ENCODE measurements at regions not wholly inside any gene's neighbourhood (a gene's known extent, or its start where the extent isn't known, plus 50 kb on each side); places are given as distances from the start of the nearest gene placed in this dataset.

GRCh38 chr16:25593260-25593659 is 98.5 kb upstream of the HS3ST4 start:
- ChIA-PET POLR2A (no interaction called here), CTCF (no interaction called here)
- no TSS peak for BruUV-seq (replicated peaks)
- Histone ChIP-seq H3K4me3 (replicated peaks in 1 of 3; ENCODE audit: insufficient read depth in 1 of 3, low read depth in 1 of 3, low read length in 3 of 3) (no peak overlapping the region), H3K27ac (ENCODE audit: insufficient read depth, low read depth, low read length) (no peak overlapping the region), H3K9ac (replicated peaks; ENCODE audit: extremely low read depth, insufficient read depth, low read length) (no peak overlapping the region), H3K79me2 (ENCODE audit: control insufficient read depth, insufficient read depth, low read length) (no peaks in the 10 kb centered on the region), H3K4me1 (ENCODE audit: control insufficient read depth, extremely low read depth, insufficient read depth, low read length) (no peaks in the 10 kb centered on the region), H2AFZ (ENCODE audit: low read depth, low read length) (no peak overlapping the region), H3K36me3 (ENCODE audit: control insufficient read depth in 2 of 2, extremely low read depth in 1 of 2, insufficient read depth in 2 of 2, low read length in 2 of 2) (no peaks in the 10 kb centered on the region), H3K27me3 (ENCODE audit: control insufficient read depth in 2 of 2, insufficient read depth in 2 of 2, low read length in 2 of 2) (no peaks in the 10 kb centered on the region), H3K9me1 (replicated peaks; ENCODE audit: control insufficient read depth, extremely low read depth, insufficient read depth, low read length) (no peaks in the 10 kb centered on the region), H3K9me3 (replicated peaks; ENCODE audit: control insufficient read depth, insufficient read depth, low read length) (peaks cover 4% of the 10 kb centered on the region), H3K4me2 (ENCODE audit: insufficient read depth, low read length) (no peak overlapping the region), H4K20me1 (replicated peaks; ENCODE audit: control insufficient read depth, extremely low read depth, insufficient read depth, low read length) (no peaks in the 10 kb centered on the region)
- no peak for DNase-seq (ENCODE audit: low read depth, low spot score)
- intact Hi-C loops (cut with micrococcal nuclease) = no loop called here
- dilution Hi-C loops (cut with MboI; ENCODE audit: extremely low pct_ligation_motif_present, low sequenced_read_pairs) = no loop called here
- TF ChIP-seq GATA2 (IDR thresholded peaks at IDR 0.05; ENCODE audit: insufficient read depth, insufficient read length, low read depth, low read length) = no peak
- TF ChIP-seq MYC (IDR thresholded peaks at IDR 0.05; ENCODE audit: low read depth, low read length) = no peak
- TF ChIP-seq EZH2 (IDR thresholded peaks at IDR 0.05; ENCODE audit: borderline replicate concordance, low read depth, low read length, severe bottlenecking) = no peak
- no peak for TF ChIP-seq POLR2AphosphoS5 (IDR thresholded peaks at IDR 0.05; ENCODE audit: insufficient read depth, low read depth, low read length)
- no peak for TF ChIP-seq POLR2A (IDR thresholded peaks at IDR 0.05; ENCODE audit: low read depth, low read length)
- TF ChIP-seq FOS (IDR thresholded peaks at IDR 0.05; ENCODE audit: borderline replicate concordance, insufficient read depth, low read length) = no peak
- TF ChIP-seq CTCF (IDR thresholded peaks at IDR 0.05; ENCODE audit: extremely low read depth in 1 of 2, insufficient read depth in 1 of 2, low read depth in 1 of 2, low read length in 2 of 2) = no peak
- no peak for TF ChIP-seq JUN (IDR thresholded peaks at IDR 0.05; ENCODE audit: borderline replicate concordance, insufficient read depth, insufficient read length, low read depth)
- no peak for TF ChIP-seq MAX (IDR thresholded peaks at IDR 0.05; ENCODE audit: insufficient read depth, insufficient read length)
- no peak for FAIRE-seq
